Naive thymus-derived CD4-positive, alpha-beta T cell (primary cell): ENCODE measurements at regions not wholly inside any gene's neighbourhood (a gene's known extent, or its start where the extent isn't known, plus 50 kb on each side); places are given as distances from the start of the nearest gene placed in this dataset.
"Not testable (repeated sequence)": the region's sequence is repeated elsewhere in the genome, so short reads cannot be mapped to it uniquely, and the experiment has no call there.

ENCODE experiments used
- ATAC-seq: fragments of 150-1000 bp; cut with Tn5 transposase; 2 replicates; pipeline ENCODE4 v1.10.0; 2021; ENCODE audit warnings: mild to moderate bottlenecking, moderate library complexity
- CTCF ChIA-PET: fragments of 350-600 bp; sonication (Branson Sonifier 250); formaldehyde crosslinking; loops from one replicate; lab custom pipeline; 2021; ENCODE audit warnings: antibody characterized with exemption; lab: Charles Lee
- POLR2A ChIA-PET: fragments of 350-600 bp; sonication (Branson Sonifier 250); formaldehyde crosslinking; loops from one replicate; lab custom pipeline; 2021; ENCODE audit warnings: antibody characterized with exemption, inconsistent platforms; lab: Charles Lee
- DNase-seq, 9 donors: peaks; one replicate each; pipeline versions ENCODE4 v3.0.0 to v3.0.0-alpha.2; 2020 to 2022; ENCODE audit warnings: mixed read lengths in 1 of 9
- H3K27ac ChIP-seq: one replicate; pipeline ENCODE4 v1.7.0; 2013; ENCODE audit warnings: mild to moderate bottlenecking, low read depth, low read length, moderate library complexity
- H3K27me3 ChIP-seq, 2 donors: one replicate each; pipeline ENCODE4 v1.7.0; 2013; ENCODE audit warnings: low read length in 2 of 2, mild to moderate bottlenecking in 2 of 2, moderate library complexity in 2 of 2; ENCODE audit not compliant: control insufficient read depth in 2 of 2, insufficient read depth in 2 of 2
- H3K36me3 ChIP-seq, 3 experiments: 1 replicate in 2 of 3; 2 replicates in 1 of 3; pipeline ENCODE4 v1.7.0; 2013; ENCODE audit warnings: low read length in 3 of 3, mild to moderate bottlenecking in 3 of 3, moderate library complexity in 1 of 3; ENCODE audit not compliant: insufficient read depth in 3 of 3, control insufficient read depth in 2 of 3
- H3K4me1 ChIP-seq, 2 donors: one replicate each; pipeline ENCODE4 v1.7.0; 2013; ENCODE audit warnings: low read length in 2 of 2, mild to moderate bottlenecking in 2 of 2, moderate library complexity in 1 of 2; ENCODE audit not compliant: control insufficient read depth in 2 of 2, insufficient read depth in 2 of 2
- H3K4me3 ChIP-seq: 2 replicates; pipeline ENCODE4 v1.7.0; 2013; ENCODE audit warnings: mild to moderate bottlenecking, low read length
- H3K9me3 ChIP-seq, 3 experiments: 1 replicate in 2 of 3; 2 replicates in 1 of 3; pipeline ENCODE4 v1.7.0; 2013; ENCODE audit warnings: low read length in 3 of 3; ENCODE audit not compliant: control insufficient read depth in 2 of 3
- H3K27ac Mint-ChIP-seq, 9 donors: one replicate each; pipeline ENCODE4 v1.8.0; 2020 to 2022; ENCODE audit warnings: mixed read lengths in 9 of 9, mild to moderate bottlenecking in 8 of 9, moderate library complexity in 5 of 9, inconsistent platforms in 2 of 9
- H3K27me3 Mint-ChIP-seq, 5 donors: one replicate each; pipeline ENCODE4 v1.8.0; 2021 to 2022; ENCODE audit warnings: mixed read lengths in 5 of 5, mild to moderate bottlenecking in 1 of 5
- H3K36me3 Mint-ChIP-seq, 5 donors: one replicate each; pipeline ENCODE4 v1.8.0; 2020 to 2022; ENCODE audit warnings: mixed read lengths in 5 of 5, mild to moderate bottlenecking in 3 of 5, inconsistent platforms in 1 of 5
- H3K4me1 Mint-ChIP-seq, 7 donors: one replicate each; pipeline ENCODE4 v1.8.0; 2020 to 2022; ENCODE audit warnings: mixed read lengths in 7 of 7, mild to moderate bottlenecking in 3 of 7, inconsistent platforms in 1 of 7
- H3K4me3 Mint-ChIP-seq, 10 donors: one replicate each; pipeline ENCODE4 v1.8.0; 2020 to 2022; ENCODE audit warnings: mild to moderate bottlenecking in 10 of 10, mixed read lengths in 10 of 10, moderate library complexity in 6 of 10, inconsistent platforms in 2 of 10
- H3K9me3 Mint-ChIP-seq, 11 donors: one replicate each; pipeline ENCODE4 v1.8.0; 2020 to 2022; ENCODE audit warnings: mixed read lengths in 11 of 11, mild to moderate bottlenecking in 4 of 11, inconsistent platforms in 1 of 11, moderate library complexity in 1 of 11
- intact Hi-C, 2 donors: fragments of 100-400 bp; cut with micrococcal nuclease; formaldehyde crosslinking; loops; one replicate each; pipeline ENCODE4 v1.15.1; 2023

DNA sequence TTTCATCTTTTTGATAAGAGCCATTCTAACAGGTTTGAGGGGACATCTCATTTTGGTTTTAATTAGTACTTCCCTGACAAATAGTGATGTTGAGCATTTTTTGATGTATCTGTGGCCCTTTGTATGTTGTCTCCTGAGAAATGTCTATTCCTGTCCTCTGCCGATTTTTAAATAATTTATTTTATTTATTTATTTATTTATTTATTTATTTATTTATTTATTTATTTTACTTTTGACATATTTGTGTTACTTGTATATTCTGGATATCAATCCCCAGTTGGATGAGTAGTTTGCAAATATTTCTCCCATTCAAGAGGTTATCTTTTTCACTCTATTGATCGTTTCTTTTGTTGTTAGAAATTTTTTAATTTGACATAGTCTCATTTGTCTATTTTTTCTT is 133.9 kb downstream of the OR4F15 start:
- H3K36me3 Mint-ChIP-seq, H3K4me3 Mint-ChIP-seq, ATAC-seq, H3K36me3 ChIP-seq, H3K9me3 Mint-ChIP-seq, H3K9me3 ChIP-seq, H3K27ac ChIP-seq, DNase-seq, POLR2A ChIA-PET, H3K4me1 ChIP-seq, H3K4me1 Mint-ChIP-seq, H3K27me3 ChIP-seq, CTCF ChIA-PET, H3K4me3 ChIP-seq, intact Hi-C loops, H3K27ac Mint-ChIP-seq: not testable (repeated sequence)
- peaks cover 8 to 13% (median 11%) of the 10 kb centered on the region in 5 donors for H3K27me3 Mint-ChIP-seq

DNA sequence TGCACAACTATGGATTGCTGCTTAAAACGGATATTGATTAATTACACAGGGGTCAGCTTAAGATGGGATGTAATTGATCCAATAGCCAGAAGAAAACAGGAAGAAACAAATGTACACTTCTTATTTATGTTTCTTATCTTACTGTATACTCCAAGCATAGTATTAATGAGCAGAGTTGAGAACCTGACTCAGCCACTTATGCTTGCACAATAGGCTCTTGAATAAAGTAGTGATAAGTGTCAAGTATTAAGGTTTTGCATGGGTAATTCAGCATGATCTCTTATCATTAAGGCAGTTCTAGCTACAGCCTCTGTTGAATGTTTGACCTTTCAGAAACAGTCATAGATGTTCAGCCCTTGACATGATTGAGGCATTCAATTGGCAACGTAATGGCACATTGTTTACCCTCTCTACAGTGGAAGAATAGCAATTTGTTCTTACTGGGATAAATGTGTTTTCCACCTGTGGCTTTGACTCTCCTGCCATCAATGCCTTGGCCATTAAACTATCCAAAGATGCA is 136.5 kb downstream of the OR4F15 start:
- H3K4me1 ChIP-seq, H3K9me3 Mint-ChIP-seq, H3K27ac Mint-ChIP-seq, POLR2A ChIA-PET, H3K27me3 ChIP-seq, H3K36me3 ChIP-seq, H3K36me3 Mint-ChIP-seq, H3K4me3 ChIP-seq, intact Hi-C loops, ATAC-seq, DNase-seq, CTCF ChIA-PET, H3K4me1 Mint-ChIP-seq, H3K9me3 ChIP-seq, H3K27ac ChIP-seq, H3K4me3 Mint-ChIP-seq: not testable (repeated sequence)
- H3K27me3 Mint-ChIP-seq, result peaks cover 8 to 13% (median 11%) of the 10 kb centered on the region in 5 donors

DNA sequence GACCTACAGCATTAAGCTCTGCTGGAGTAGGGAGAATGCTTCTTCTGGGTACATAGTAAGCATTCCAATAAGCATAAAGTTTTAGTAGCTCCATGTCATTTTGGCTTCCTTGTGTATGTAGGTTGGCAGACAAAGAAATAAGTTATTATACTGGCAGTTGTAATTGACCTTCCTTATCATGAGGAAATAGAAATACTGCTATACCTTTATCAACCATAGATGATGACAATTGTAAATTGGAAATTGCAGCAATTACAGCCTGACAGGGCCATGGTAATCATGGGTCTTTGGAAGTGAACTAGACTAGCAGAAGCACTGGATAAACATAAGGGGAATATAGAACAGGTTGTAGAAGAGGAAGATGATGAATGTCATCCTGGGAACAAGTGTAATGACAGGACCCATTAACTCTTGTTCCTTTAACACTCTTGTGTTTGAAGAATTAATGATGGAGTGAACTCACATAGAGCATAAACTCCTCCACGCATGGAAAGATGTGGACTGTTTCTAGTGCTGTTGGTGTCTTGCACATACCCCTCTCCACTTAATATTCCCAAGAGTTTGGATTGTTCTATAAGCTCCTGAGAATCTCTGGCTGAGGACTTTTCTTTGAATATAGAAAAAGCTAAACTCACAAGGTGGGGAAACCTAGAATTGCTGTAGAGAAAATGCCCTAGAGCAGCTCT is 137.5 kb downstream of the OR4F15 start:
- POLR2A ChIA-PET, intact Hi-C loops, H3K36me3 Mint-ChIP-seq: not testable (repeated sequence)

DNA sequence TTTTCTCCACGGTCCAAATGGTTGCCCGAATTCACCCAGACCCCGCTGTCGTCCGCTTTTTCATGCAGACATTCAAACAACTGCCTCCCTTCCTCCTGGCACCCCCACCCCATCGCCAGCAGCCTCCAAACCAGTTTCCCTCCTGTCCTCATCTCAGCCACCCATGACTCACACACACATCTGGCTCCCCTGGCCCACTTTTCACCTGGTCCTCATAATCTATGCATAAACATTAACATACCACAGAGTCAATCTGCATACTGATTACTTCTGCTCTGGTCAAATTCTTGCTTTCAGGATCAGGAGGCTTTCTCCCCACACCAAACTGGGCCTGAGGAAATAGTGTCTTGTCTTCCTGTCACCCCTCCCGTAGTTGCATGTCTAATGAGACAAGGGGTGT is 142.0 kb downstream of the OR4F15 start:
- H3K27me3 Mint-ChIP-seq, H3K27ac Mint-ChIP-seq, H3K4me3 ChIP-seq, H3K27me3 ChIP-seq, H3K4me1 Mint-ChIP-seq, CTCF ChIA-PET, H3K36me3 Mint-ChIP-seq, H3K36me3 ChIP-seq, H3K9me3 ChIP-seq, intact Hi-C loops, ATAC-seq, POLR2A ChIA-PET, H3K4me1 ChIP-seq, H3K4me3 Mint-ChIP-seq, H3K9me3 Mint-ChIP-seq, H3K27ac ChIP-seq: not testable (repeated sequence)
- DNase-seq, result peak in 1 of 9 donors; percentile 2

More for the DNA sequence above, 137.5 kb downstream of the OR4F15 start:
- H3K4me1 Mint-ChIP-seq, H3K4me3 Mint-ChIP-seq, H3K27ac ChIP-seq, H3K36me3 ChIP-seq, CTCF ChIA-PET, H3K27me3 ChIP-seq, H3K4me1 ChIP-seq, H3K4me3 ChIP-seq, H3K9me3 Mint-ChIP-seq, DNase-seq, H3K9me3 ChIP-seq, ATAC-seq, H3K27ac Mint-ChIP-seq: not testable (repeated sequence)
- H3K27me3 Mint-ChIP-seq, result peaks cover 8 to 13% (median 11%) of the 10 kb centered on the region in 5 donors

- H3K36me3 ChIP-seq, H3K27me3 ChIP-seq, H3K4me1 ChIP-seq, H3K27ac Mint-ChIP-seq, CTCF ChIA-PET, H3K9me3 Mint-ChIP-seq, H3K4me1 Mint-ChIP-seq, H3K27me3 Mint-ChIP-seq, ATAC-seq, H3K4me3 Mint-ChIP-seq, H3K4me3 ChIP-seq, DNase-seq, H3K36me3 Mint-ChIP-seq, H3K9me3 ChIP-seq, H3K27ac ChIP-seq, intact Hi-C loops, POLR2A ChIA-PET: not testable (repeated sequence)
Measured at GRCh38 chr15:101955840-101956239, 143.8 kb downstream of the OR4F15 start.

DNA sequence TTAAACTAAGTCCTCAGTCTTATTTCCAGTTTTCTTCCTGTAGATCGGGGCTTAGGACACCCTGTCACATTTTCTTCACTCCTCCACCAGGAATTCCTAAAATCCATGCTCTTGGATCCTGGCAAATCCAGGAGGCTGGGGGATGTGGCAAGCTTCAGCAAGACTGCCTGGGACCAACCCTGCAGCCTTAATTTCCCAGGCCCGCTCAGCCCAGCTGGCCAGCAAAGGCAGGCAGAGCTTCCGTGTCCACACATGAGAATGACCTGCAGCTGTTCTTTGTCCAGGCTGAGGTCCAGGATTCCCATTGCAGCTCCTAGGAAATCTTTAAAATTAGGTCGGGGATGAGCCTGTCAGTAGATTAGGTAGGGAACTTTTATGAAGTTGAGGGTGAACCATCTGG is 146.7 kb downstream of the OR4F15 start:
- H3K36me3 ChIP-seq, H3K36me3 Mint-ChIP-seq, H3K27ac ChIP-seq, ATAC-seq, H3K27ac Mint-ChIP-seq, H3K9me3 ChIP-seq, H3K9me3 Mint-ChIP-seq, DNase-seq, POLR2A ChIA-PET, H3K4me1 Mint-ChIP-seq, H3K4me3 ChIP-seq, H3K4me3 Mint-ChIP-seq, intact Hi-C loops, H3K27me3 ChIP-seq, CTCF ChIA-PET, H3K27me3 Mint-ChIP-seq, H3K4me1 ChIP-seq: not testable (repeated sequence)

GRCh38 chr15:101961263-101961662 is 149.3 kb downstream of the OR4F15 start:
- H3K4me1 ChIP-seq, H3K36me3 Mint-ChIP-seq, POLR2A ChIA-PET, H3K27me3 ChIP-seq, H3K27ac ChIP-seq, CTCF ChIA-PET, H3K36me3 ChIP-seq, intact Hi-C loops, H3K9me3 Mint-ChIP-seq, ATAC-seq, H3K4me3 ChIP-seq, H3K27me3 Mint-ChIP-seq, H3K9me3 ChIP-seq: not testable (repeated sequence)
- peak in 4 of 9 donors; percentile 10 to 29 (median 22) for DNase-seq
- Mint-ChIP-seq H3K4me1 (peaks cover 0 to 11% (median 0%) of the 10 kb centered on the region in 7 donors), H3K27ac (peak overlapping the region in 2 of 9 donors; percentile 49 to 63), H3K4me3 (peak overlapping the region in 3 of 10 donors; percentile 54 to 79 (median 72))
